ENCODE measurements at regions not wholly inside any gene's neighbourhood (a gene's known extent, or its start where the extent isn't known, plus 50 kb on each side); places are given as distances from the start of the nearest gene placed in this dataset.

DNA sequence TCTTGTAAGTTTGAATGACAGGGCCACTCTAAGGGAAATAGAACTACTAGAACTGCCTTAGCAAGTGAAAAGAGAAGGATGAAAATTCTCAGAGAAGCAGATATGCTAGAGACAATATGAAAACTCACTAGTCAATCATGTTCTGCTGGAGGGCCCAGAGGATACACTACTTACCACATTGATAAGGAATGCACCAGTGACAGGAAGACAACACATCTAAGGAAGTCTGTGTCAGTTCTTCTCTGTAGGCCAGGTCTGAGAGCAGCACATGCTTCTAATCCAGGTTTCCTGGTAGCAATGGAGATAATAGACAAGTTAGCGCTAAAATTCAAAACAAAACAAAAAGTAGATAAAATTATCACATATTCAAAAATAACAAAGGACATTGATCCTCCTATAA, 235.2 kb upstream of the AKR1E2 start:
- no peak overlapping the region for H3K27ac ChIP-seq
- DNase-seq, result no peak
- intact Hi-C loops (cut with DNase I; ENCODE audit: low total_unique reads), result no loop called here
- no peaks in the 10 kb centered on the region for H3K36me3 ChIP-seq (ENCODE audit: low read depth, missing control alignments)
- no peaks in the 10 kb centered on the region for H3K9me3 ChIP-seq
- no peak overlapping the region for H3K4me3 ChIP-seq
- WGBS, 2 donors, result 94 to 100% methylated on average over 1 of the region's 1 CpG
- no peaks in the 10 kb centered on the region for H3K27me3 ChIP-seq
- H3K4me1 ChIP-seq, result no peaks in the 10 kb centered on the region
- TF ChIP-seq, protein P1, sequence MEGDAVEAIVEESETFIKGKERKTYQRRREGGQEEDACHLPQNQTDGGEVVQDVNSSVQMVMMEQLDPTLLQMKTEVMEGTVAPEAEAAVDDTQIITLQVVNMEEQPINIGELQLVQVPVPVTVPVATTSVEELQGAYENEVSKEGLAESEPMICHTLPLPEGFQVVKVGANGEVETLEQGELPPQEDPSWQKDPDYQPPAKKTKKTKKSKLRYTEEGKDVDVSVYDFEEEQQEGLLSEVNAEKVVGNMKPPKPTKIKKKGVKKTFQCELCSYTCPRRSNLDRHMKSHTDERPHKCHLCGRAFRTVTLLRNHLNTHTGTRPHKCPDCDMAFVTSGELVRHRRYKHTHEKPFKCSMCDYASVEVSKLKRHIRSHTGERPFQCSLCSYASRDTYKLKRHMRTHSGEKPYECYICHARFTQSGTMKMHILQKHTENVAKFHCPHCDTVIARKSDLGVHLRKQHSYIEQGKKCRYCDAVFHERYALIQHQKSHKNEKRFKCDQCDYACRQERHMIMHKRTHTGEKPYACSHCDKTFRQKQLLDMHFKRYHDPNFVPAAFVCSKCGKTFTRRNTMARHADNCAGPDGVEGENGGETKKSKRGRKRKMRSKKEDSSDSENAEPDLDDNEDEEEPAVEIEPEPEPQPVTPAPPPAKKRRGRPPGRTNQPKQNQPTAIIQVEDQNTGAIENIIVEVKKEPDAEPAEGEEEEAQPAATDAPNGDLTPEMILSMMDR (IDR thresholded peaks at IDR 0.05), result no peak
- no peak for TF ChIP-seq POLR2A (IDR thresholded peaks at IDR 0.05)

DNA sequence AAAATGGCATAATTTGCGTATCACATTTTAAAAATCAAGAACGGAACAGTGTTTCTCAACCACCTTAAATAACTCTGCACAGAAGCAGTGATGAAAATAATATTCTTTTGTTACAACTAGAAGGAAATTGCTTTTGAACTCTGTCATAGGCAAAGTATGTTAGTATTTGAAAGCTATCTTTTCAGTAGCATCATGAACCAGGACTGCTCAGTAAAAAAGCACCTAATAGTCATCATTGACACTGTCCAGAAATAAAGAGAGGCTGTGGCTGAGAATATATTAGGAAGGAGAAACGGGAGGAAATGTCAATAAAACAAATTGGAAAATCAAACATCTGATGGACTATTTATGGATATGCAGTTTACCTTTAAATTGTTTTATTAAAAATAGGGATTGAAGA, 237.2 kb upstream of the AKR1E2 start:
- no peaks in the 10 kb centered on the region for H3K36me3 ChIP-seq (ENCODE audit: low read depth, missing control alignments)
- no peaks in the 10 kb centered on the region for H3K9me3 ChIP-seq

DNA sequence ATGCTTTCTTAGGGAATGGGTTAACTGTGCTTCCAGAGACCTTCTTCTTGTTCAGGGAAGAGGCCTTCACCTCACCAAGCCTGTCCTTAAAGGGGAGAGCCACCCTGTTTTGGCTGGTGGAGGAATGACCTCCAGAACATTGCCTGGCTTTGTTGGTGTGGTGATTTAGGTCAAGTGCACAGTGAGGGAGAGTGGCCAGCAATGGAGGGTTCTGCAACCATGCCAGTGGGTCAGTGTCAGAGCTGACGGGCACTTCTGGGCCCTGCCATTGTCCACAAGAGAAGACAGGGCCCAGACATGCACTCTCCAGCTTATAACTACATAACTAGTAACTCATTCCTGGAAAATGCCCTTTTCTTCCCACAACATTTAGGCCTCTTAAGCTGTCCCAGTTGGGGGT, 238.5 kb upstream of the AKR1E2 start:
- H3K27me3 ChIP-seq, result no peaks in the 10 kb centered on the region
- H3K27ac ChIP-seq, result no peak overlapping the region
- H3K4me3 ChIP-seq, result no peak overlapping the region
- no peaks in the 10 kb centered on the region for H3K4me1 ChIP-seq
- TF ChIP-seq, protein P1 (IDR thresholded peaks at IDR 0.05), result no peak
- TF ChIP-seq POLR2A (IDR thresholded peaks at IDR 0.05), result no peak
- H3K36me3 ChIP-seq (ENCODE audit: low read depth, missing control alignments), result no peaks in the 10 kb centered on the region
- H3K9me3 ChIP-seq, result no peaks in the 10 kb centered on the region
- DNase-seq, result no peak
- intact Hi-C loops (cut with DNase I; ENCODE audit: low total_unique reads), result no loop called here
- 83 to 95% methylated on average over 1 of the region's 1 CpG for WGBS, 2 donors

More for the DNA sequence above, 237.2 kb upstream of the AKR1E2 start:
- no peak for TF ChIP-seq POLR2A (IDR thresholded peaks at IDR 0.05)
- TF ChIP-seq, protein P1 (IDR thresholded peaks at IDR 0.05), result no peak
- no peak for DNase-seq
- H3K4me3 ChIP-seq, result no peak overlapping the region
- no peaks in the 10 kb centered on the region for H3K27me3 ChIP-seq
- 96% methylated on average over 3 of the region's 3 CpGs for WGBS, 2 donors
- H3K4me1 ChIP-seq, result no peaks in the 10 kb centered on the region
- no peak overlapping the region for H3K27ac ChIP-seq
- intact Hi-C loops (cut with DNase I; ENCODE audit: low total_unique reads), result no loop called here

DNA sequence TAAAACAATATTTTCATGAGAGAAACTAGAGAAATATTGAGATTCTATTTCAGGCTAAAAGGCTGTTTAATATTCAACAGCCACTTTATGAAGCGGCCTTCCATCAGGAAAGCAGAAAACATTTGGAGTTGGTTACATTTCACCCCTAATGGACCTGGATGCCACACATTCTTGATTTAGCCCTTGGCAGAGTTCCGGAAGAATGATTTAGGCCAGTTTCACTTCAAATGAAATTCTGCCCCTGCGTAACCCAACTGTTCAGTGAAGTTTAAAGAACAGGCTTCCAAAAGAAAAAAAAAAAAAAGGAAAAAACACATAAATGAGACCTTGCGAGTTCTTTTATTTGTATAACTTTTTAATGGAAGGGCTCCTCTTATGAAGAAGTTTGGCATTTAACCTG, 239.2 kb upstream of the AKR1E2 start:
- DNase-seq, result no peak
- intact Hi-C loops (cut with DNase I; ENCODE audit: low total_unique reads), result no loop called here
- WGBS, 2 donors, result 70 to 77% methylated on average over 4 of the region's 4 CpGs
- H3K4me3 ChIP-seq, result no peak overlapping the region
- H3K9me3 ChIP-seq, result no peaks in the 10 kb centered on the region
- TF ChIP-seq, protein P1 (IDR thresholded peaks at IDR 0.05), result no peak
- no peak for TF ChIP-seq POLR2A (IDR thresholded peaks at IDR 0.05)
- H3K27me3 ChIP-seq, result no peaks in the 10 kb centered on the region
- H3K36me3 ChIP-seq (ENCODE audit: low read depth, missing control alignments), result no peaks in the 10 kb centered on the region
- no peak overlapping the region for H3K27ac ChIP-seq
- no peaks in the 10 kb centered on the region for H3K4me1 ChIP-seq

DNA sequence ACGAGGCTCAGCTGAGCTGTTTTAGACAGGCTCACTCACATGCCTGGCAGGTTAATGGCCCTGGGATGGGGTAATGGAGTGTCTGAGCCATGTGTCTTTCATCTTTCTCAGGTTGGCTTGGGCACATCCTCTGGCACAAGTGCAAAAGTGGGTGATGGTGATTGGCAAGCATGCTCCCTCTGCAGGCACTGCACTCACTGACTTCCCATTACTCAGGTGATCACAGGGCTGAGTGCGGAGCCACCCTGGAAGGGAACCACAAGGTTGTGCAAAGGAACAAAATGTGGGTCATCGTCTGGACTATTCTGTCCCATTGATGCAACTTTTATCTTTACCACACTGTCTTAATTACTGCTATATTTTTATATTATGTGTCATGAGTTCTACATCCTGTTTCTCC, 244.1 kb upstream of the AKR1E2 start:
- H3K36me3 ChIP-seq (ENCODE audit: low read depth, missing control alignments), result no peaks in the 10 kb centered on the region
- WGBS, 2 donors, result 87 to 90% methylated on average over 3 of the region's 3 CpGs
- no peaks in the 10 kb centered on the region for H3K9me3 ChIP-seq
- no peak for DNase-seq
- intact Hi-C loops (cut with DNase I; ENCODE audit: low total_unique reads), result no loop called here
- TF ChIP-seq POLR2A (IDR thresholded peaks at IDR 0.05), result no peak
- H3K27ac ChIP-seq, result no peak overlapping the region
- no peaks in the 10 kb centered on the region for H3K27me3 ChIP-seq
- H3K4me3 ChIP-seq, result no peak overlapping the region
- no peaks in the 10 kb centered on the region for H3K4me1 ChIP-seq

Measured in testis (tissue), 2 donors.